Thyroid gland (tissue), 4 donors: ENCODE measurements at regions not wholly inside any gene's neighbourhood (a gene's known extent, or its start where the extent isn't known, plus 50 kb on each side); places are given as distances from the start of the nearest gene placed in this dataset.
"Not testable (repeated sequence)": the region's sequence is repeated elsewhere in the genome, so short reads cannot be mapped to it uniquely, and the experiment has no call there.

Experiments used
- DNase-seq, 2 donors: peaks; one replicate each; pipeline ENCODE4 v3.0.0-alpha.2; 2019
- H3K27ac ChIP-seq, 3 donors: fragments of 200-600 bp; sonication (generic); 1 replicate in 2 of 3; 2 replicates in 1 of 3; pipeline ENCODE4 v1.5.1; 2016 to 2019; ENCODE audit warnings: mild to moderate bottlenecking in 1 of 3, moderate library complexity in 1 of 3
- H3K27me3 ChIP-seq: fragments of 200-600 bp; sonication (generic); one replicate; pipeline ENCODE4 v1.5.1; 2019
- H3K36me3 ChIP-seq, 2 donors: fragments of 200-600 bp; sonication (generic); one replicate each; pipeline ENCODE4 v1.5.1; 2016 to 2019
- H3K4me1 ChIP-seq, 2 donors: fragments of 200-600 bp; sonication (generic); one replicate each; pipeline ENCODE4 v1.5.1; 2017 to 2019
- H3K4me3 ChIP-seq, 3 donors: fragments of 200-600 bp; sonication (generic); replicated peaks in 1 of 3; 1 replicate in 2 of 3; 2 replicates in 1 of 3; pipeline ENCODE4 v1.5.1; 2016; ENCODE audit warnings: mild to moderate bottlenecking in 1 of 3
- H3K9me3 ChIP-seq: fragments of 200-600 bp; sonication (generic); one replicate; pipeline ENCODE4 v1.5.1; 2017
- CTCF ChIP-seq, 6 experiments: fragments of 200-600 bp in 3 of 6; fragments of 450-650 bp in 3 of 6; sonication (generic) in 3 of 6; IDR thresholded peaks; one replicate each; pipeline ENCODE4 v1.5.1; 2016 to 2019; ENCODE audit warnings: antibody characterized with exemption in 6 of 6, mild to moderate bottlenecking in 2 of 6, inconsistent platforms in 1 of 6, moderate library complexity in 1 of 6
- WGBS, 2 donors: methylation state at CpG; one replicate each; pipeline ENCODE4 v1.1.5; 2017; 5-methylcytosine and 5-hydroxymethylcytosine counted together
- intact Hi-C: fragments of 100-400 bp; cut with DNase I; formaldehyde crosslinking; loops from one replicate; pipeline ENCODE4 v1.15.1; 2023

GRCh38 chr9:138203872-138204271 lies 326.3 kb downstream of the CACNA1B start:
- intact Hi-C loops, DNase-seq, H3K4me3 ChIP-seq, H3K36me3 ChIP-seq, H3K27me3 ChIP-seq, H3K9me3 ChIP-seq, H3K4me1 ChIP-seq, H3K27ac ChIP-seq: not testable (repeated sequence)
- WGBS, 2 donors: 70 to 73% methylated on average over 8 to 9 of the region's 9 CpGs

GRCh38 chr9:138206108-138206507 lies 328.5 kb downstream of the CACNA1B start:
- not testable (repeated sequence) for H3K4me1 ChIP-seq, H3K9me3 ChIP-seq
- WGBS, 2 donors: 46 to 56% methylated on average over 3 of the region's 4 CpGs

DNA sequence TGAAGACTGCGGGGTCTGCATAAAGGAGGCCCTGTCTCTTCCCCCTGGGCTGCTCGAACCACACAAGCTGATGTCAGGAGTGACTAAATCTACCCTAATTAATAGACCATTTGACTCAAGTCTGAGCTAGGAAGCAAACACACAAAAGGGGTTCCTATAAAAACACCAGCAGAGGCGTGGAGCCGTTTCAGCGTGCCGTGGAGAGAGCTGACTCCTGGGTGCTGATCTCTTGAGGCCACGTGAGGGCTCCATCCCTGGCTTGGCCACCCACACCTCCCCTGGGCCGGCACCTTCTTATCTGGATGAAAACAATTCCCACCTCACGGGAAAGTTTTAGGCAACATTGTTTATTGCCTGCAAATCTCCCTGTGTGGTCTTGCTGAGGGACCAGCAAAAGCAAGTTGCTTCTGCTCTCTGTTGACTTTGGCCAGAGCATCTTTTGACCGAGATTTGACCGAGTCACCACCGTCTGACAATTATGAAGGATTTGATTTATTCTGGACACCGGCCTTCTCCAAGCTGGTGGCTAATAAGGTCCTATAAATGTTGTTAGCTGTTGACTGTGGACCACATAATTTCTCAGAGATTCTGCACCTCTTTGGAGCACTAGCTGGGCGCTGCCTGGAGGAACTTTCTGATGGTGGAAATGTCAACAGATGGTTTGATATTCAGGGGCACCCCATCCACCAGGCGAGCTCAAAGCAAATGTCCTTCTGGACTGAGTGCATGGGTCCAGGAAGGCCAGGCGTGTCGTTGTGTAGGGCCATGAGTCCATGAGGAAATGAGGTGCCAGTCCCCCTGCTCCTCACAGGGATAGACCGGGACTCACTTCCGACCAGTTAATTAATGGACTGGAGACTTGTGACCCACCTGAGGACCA lies 330.0 kb downstream of the CACNA1B start:
- H3K4me1 ChIP-seq, H3K9me3 ChIP-seq, H3K36me3 ChIP-seq, H3K27me3 ChIP-seq, H3K27ac ChIP-seq, intact Hi-C loops, DNase-seq, H3K4me3 ChIP-seq: not testable (repeated sequence)
- 74 to 81% methylated on average over 15 to 17 of the region's 19 CpGs for WGBS, 2 donors

More at GRCh38 chr9:138206108-138206507, 328.5 kb downstream of the CACNA1B start:
- H3K4me3 ChIP-seq, DNase-seq, H3K27ac ChIP-seq, H3K27me3 ChIP-seq, intact Hi-C loops, H3K36me3 ChIP-seq: not testable (repeated sequence)

DNA sequence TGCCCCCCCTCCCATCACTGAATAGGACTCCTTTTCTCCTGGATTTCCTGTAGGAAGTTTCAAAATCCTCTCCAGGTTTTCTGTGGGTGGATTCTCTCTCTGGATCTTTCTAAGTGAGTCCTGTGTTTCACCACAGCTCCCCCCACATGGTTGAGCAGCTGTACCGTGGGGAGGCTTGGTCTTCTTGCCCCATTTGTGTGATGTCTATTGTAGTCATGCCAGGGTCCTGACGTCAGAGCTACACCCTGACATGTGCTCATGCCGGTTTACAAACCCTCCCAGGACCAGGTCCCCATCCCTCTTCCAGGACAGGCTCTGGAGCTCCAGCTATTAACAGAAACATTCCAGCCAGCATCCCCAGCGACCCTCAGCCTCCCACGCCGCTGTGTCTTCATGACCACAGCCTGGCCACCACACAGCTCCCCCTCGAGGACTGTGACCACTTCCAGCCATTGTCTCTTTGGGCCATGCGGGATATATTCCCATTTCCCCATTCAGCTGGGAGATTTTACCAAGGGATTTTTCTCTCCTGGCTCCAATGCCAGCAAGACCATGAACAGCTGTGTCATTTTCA lies 331.6 kb downstream of the CACNA1B start:
- intact Hi-C loops, H3K27me3 ChIP-seq, DNase-seq, H3K27ac ChIP-seq, H3K36me3 ChIP-seq, H3K9me3 ChIP-seq, H3K4me1 ChIP-seq, H3K4me3 ChIP-seq: not testable (repeated sequence)
- WGBS, 2 donors: 65 to 81% methylated on average over 4 to 6 of the region's 8 CpGs

DNA sequence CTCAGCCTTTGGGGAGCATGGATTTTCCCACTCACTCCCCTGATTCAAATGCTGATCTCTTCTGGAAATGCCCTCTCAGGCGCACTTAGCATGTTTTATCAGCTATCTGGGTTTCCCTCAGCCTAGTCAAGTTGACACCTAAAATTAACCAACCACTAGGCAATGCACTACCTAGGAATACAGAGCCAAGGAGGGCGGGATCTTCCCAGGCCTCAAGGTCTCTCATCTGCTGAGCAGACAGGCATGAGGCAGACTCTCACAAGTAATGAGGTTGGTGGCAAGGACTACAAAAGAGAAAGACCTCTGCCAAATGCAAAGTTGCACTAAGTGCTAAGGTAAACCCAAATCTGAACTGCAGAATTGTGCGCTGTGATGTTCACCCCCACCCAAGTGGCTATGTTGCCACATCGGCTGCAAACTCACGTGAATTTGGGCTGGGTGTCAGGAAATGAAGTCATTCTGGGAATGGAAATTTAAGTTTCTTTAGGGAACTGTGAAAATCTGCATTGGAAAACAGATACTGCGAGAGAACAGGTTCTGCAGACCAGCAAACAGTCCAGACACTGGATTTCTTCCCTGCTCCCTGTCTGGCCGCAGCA lies 332.9 kb downstream of the CACNA1B start:
- intact Hi-C loops, H3K4me3 ChIP-seq, H3K36me3 ChIP-seq, H3K9me3 ChIP-seq, DNase-seq, H3K27ac ChIP-seq, H3K27me3 ChIP-seq, H3K4me1 ChIP-seq: not testable (repeated sequence)
- WGBS, 2 donors: 74 to 76% methylated on average over 4 to 7 of the region's 7 CpGs

DNA sequence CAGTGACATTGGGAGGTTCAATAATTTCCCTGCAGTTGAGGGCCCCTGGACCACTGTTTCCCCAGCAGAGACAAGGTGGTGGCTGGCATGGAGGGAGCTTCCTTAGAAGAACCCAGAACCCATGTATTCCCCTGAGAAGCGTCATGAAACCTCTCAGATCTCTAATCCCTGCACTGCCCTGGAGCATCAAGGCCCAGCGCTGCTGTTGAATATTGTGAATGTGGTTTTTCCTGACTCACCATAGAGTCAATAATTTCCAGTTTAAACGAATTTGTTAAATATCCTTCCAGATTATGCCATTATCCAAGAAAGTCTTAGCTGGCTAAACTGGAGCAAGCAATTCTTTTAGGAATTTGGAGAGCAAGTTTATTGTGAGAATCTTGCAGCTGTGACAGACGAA lies 333.5 kb downstream of the CACNA1B start:
- H3K27ac ChIP-seq, H3K9me3 ChIP-seq, DNase-seq, intact Hi-C loops, H3K36me3 ChIP-seq, H3K4me3 ChIP-seq, H3K27me3 ChIP-seq, H3K4me1 ChIP-seq: not testable (repeated sequence)
- WGBS, 2 donors: 58 to 64% methylated on average over 1 of the region's 4 CpGs

DNA sequence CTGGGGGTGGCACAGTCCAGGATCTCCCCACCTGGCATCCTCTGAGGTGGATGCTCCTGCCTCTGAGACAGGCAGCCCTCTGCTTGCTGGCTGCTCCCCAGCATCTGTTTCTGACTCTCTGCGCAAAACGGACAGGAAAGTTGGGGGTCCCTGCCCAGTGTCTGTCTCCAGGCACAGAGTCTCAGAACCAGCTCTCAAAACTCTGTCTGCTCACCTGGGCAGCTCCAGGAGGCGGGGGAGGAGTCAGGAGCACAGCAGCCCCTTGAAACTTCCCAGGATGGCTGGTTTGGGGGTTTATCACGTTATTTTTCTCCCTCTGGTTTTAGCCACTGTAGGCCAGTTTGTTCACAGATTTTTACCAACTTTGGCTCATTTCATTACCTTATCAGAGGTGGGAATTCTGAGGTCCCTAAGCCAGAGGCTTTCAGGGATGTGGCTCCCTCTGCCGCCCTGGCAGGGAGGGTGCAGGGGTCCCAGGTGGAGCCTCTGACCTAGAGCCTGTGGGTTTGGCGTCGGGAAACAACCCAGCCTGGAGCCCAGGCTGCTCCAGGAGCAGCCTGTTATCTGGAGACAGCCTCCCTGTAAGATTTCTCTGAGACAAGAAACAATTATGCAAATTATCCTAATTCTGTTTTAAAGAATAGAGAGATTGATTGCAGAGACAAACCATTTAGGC lies 334.1 kb downstream of the CACNA1B start:
- H3K27ac ChIP-seq, H3K4me1 ChIP-seq, H3K4me3 ChIP-seq, H3K9me3 ChIP-seq, intact Hi-C loops, DNase-seq, H3K36me3 ChIP-seq, H3K27me3 ChIP-seq: not testable (repeated sequence)
- 25 to 26% methylated on average over 3 to 4 of the region's 7 CpGs for WGBS, 2 donors
- peak in 1 of 6 experiments; percentile 20 for TF ChIP-seq CTCF (IDR thresholded peaks at IDR 0.05)

- H3K4me3 ChIP-seq, H3K27ac ChIP-seq, DNase-seq, H3K4me1 ChIP-seq, H3K9me3 ChIP-seq, H3K36me3 ChIP-seq, intact Hi-C loops, H3K27me3 ChIP-seq: not testable (repeated sequence)
- WGBS, 2 donors: 100% methylated on average over 2 of the region's 3 CpGs; no CpG with 5 or more reads in 1 of the 2 donors
Observed at GRCh38 chr9:138212811-138213210, 335.2 kb downstream of the CACNA1B start.

DNA sequence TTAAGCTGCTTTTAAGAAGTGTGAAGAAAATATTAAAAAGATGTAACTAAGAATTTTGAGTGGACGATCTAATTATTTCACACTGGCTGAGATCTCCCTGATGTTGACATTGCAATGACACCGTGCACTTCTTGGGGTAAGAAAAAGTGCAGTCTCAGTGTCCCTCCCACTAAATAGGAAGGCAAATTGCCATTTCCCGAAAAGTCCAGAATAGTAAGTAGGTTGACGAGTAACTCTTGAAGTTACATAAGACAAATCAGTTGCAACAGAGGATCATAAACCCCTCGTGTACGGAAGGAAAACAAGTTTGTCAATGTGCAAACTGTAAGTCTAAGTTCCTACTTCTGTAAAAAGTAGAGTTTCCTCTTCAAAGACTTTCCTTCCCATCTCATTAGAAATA lies 336.2 kb downstream of the CACNA1B start:
- H3K4me1 ChIP-seq, intact Hi-C loops, H3K9me3 ChIP-seq, H3K36me3 ChIP-seq, H3K4me3 ChIP-seq, H3K27me3 ChIP-seq, DNase-seq, H3K27ac ChIP-seq: not testable (repeated sequence)
- WGBS, 2 donors: 62 to 70% methylated on average over 4 of the region's 6 CpGs

DNA sequence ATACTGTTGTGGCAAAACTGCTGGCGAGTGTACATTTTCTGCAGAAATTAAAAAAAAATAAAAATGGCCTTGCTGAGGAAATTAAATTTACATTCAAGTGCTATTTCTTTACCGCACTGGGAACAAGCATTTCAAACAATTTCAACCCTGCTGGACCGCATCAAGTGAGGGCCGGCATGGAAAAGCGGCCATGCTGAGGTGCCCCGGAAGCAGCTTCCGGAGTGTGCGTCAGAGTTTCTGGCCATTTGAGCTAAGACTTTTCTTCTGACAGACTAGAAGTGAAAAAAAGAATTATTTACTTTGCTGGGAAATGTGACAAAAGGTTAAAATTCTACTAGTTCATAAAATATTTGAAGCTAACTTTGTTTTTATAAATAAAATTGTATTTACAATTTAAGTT lies 337.0 kb downstream of the CACNA1B start:
- H3K27ac ChIP-seq, H3K27me3 ChIP-seq, intact Hi-C loops, H3K36me3 ChIP-seq, H3K4me3 ChIP-seq, DNase-seq, H3K9me3 ChIP-seq, H3K4me1 ChIP-seq: not testable (repeated sequence)
- 61 to 66% methylated on average over 8 of the region's 8 CpGs for WGBS, 2 donors

- DNase-seq, H3K27me3 ChIP-seq, H3K4me1 ChIP-seq, intact Hi-C loops, H3K27ac ChIP-seq, H3K36me3 ChIP-seq, H3K9me3 ChIP-seq, H3K4me3 ChIP-seq: not testable (repeated sequence)
- no CpG with 5 or more reads among the region's 2 CpGs for WGBS, 2 donors
Observed at GRCh38 chr9:138215588-138215987, 338.0 kb downstream of the CACNA1B start.
